K562 (cell line): ENCODE measurements at regions not wholly inside any gene's neighbourhood (a gene's known extent, or its start where the extent isn't known, plus 50 kb on each side); places are given as distances from the start of the nearest gene placed in this dataset.

Source experiments
- CHD7 ChIP-seq: fragments of 200-600 bp; sonication (generic); IDR thresholded peaks from one replicate; pipeline ENCODE4 v1.6.1; 2012; ENCODE audit warnings: mild to moderate bottlenecking, low read depth, low read length, inconsistent platforms
- GABPB2 ChIP-seq: fragments of 250-450 bp; sonication (Bioruptor Pico); conservative IDR thresholded peaks from 2 replicates; pipeline ENCODE4 v1.5.1; 2021; ENCODE audit warnings: mild to moderate bottlenecking
- ZNF766 ChIP-seq: fragments of 200-800 bp; sonication (Bioruptor generic); conservative IDR thresholded peaks from 2 replicates; pipeline ENCODE4 v1.6.1; 2016; ENCODE audit warnings: missing genetic modification characterization, missing compliant biosample characterization
- ZNF780A ChIP-seq: fragments of 250-450 bp; sonication (Bioruptor Pico); IDR thresholded peaks from 2 replicates; pipeline ENCODE4 v1.5.0; 2021; ENCODE audit warnings: mild to moderate bottlenecking

GRCh38 chr2:223324402-223324801 lies 272.4 kb downstream of the KCNE4 start (continued):
- TF ChIP-seq CHD7 (no peak), ZNF780A (CRISPR knock-in tag) (no peak), GABPB2 (CRISPR knock-in tag) (no peak), ZNF766 (CRISPR knock-in tag) (no peak)
